HCT116 (cell line): ENCODE measurements at regions not wholly inside any gene's neighbourhood (a gene's known extent, or its start where the extent isn't known, plus 50 kb on each side); places are given as distances from the start of the nearest gene placed in this dataset.

Source experiments
- ATAC-seq: fragments of 200-7000 bp; cut with Tn5 transposase; 2 replicates; pipeline ENCODE4 v1.9.1; 2020; ENCODE audit warnings: mild to moderate bottlenecking, moderate library complexity
- BruUV-seq: library from RNA; stranded (reverse); fragments of 400-500 nt; replicated peaks from 2 replicates; lab custom pipeline; 2021; lab: Mats Ljungman, UMichigan
- CTCF ChIA-PET: fragments of 300-600 bp; sonication (Branson Sonifier 250); formaldehyde crosslinking; loops from one replicate; lab custom pipeline; 2021; ENCODE audit warnings: antibody characterized with exemption; lab: Charles Lee
- POLR2A ChIA-PET: fragments of 300-600, 350-600 bp; sonication (Branson Sonifier 250); formaldehyde crosslinking; loops from one replicate; lab custom pipeline; 2021; ENCODE audit warnings: antibody characterized with exemption; lab: Charles Lee
- RAD21 ChIA-PET, 2 experiments: fragments of 300-600 bp; sonication (Branson Sonifier 250); formaldehyde crosslinking; loops; one replicate each; lab custom pipeline; 2023; ENCODE audit warnings: low total read pairs in 2 of 2; ENCODE audit not compliant: uncharacterized antibody in 2 of 2, unreplicated experiment in 2 of 2, low non-redundant PET in 1 of 2; lab: Charles Lee
- DNase-seq: peaks from one replicate; pipeline ENCODE4 v3.0.0-alpha.2; 2010; ENCODE audit warnings: low read depth, low spot score
- H2AFZ ChIP-seq: fragments of 200-600 bp; shearing (Covaris generic), sonication (generic); 2 replicates; pipeline ENCODE4 v1.6.1; 2017; ENCODE audit warnings: low read depth, mixed run types, mixed read lengths, antibody characterized with exemption, low read length; ENCODE audit not compliant: poor library complexity, severe bottlenecking
- H3K27ac ChIP-seq: 2 replicates; pipeline ENCODE4 v1.5.1; 2012; ENCODE audit warnings: low read depth, low read length
- H3K27me3 ChIP-seq: fragments of 200-600 bp; sonication (generic); 2 replicates; pipeline ENCODE4 v1.6.1; 2016; ENCODE audit warnings: mixed run types, low read length, mixed read lengths; ENCODE audit not compliant: insufficient read depth
- H3K36me3 ChIP-seq, 2 experiments: fragments of 200-500 bp in 1 of 2; fragments of 200-600 bp in 1 of 2; sonication (Bioruptor generic) in 1 of 2; sonication (generic) in 1 of 2; 2 replicates each; pipeline versions ENCODE4 v1.5.1 to v1.6.1; 2014 to 2016; ENCODE audit warnings: low read length in 2 of 2, inconsistent platforms in 1 of 2, mixed read lengths in 1 of 2, mixed run types in 1 of 2; ENCODE audit not compliant: insufficient read depth in 2 of 2, control insufficient read depth in 1 of 2
- H3K4me1 ChIP-seq, 2 experiments: fragments of 200-600 bp in 1 of 2; sonication (generic) in 1 of 2; 2 replicates each; pipeline versions ENCODE4 v1.5.1 to v1.6.1; 2012 to 2017; ENCODE audit warnings: low read length in 2 of 2, inconsistent platforms in 1 of 2, mild to moderate bottlenecking in 1 of 2, mixed read lengths in 1 of 2, mixed run types in 1 of 2, moderate library complexity in 1 of 2; ENCODE audit not compliant: insufficient read depth in 2 of 2, control insufficient read depth in 1 of 2
- H3K4me2 ChIP-seq: fragments of 200-600 bp; sonication (generic); 2 replicates; pipeline ENCODE4 v1.6.1; 2017; ENCODE audit warnings: mixed run types, low read length, mixed read lengths
- H3K4me3 ChIP-seq, 2 experiments: fragments of 200-600 bp in 1 of 2; sonication (generic) in 1 of 2; replicated peaks in 1 of 2; 2 replicates each; pipeline ENCODE4 v1.5.1; 2011 to 2016; ENCODE audit warnings: low read length in 2 of 2, control low read depth in 1 of 2, low read depth in 1 of 2, mild to moderate bottlenecking in 1 of 2, mixed read lengths in 1 of 2, mixed run types in 1 of 2
- H3K79me2 ChIP-seq: fragments of 200-600 bp; sonication (generic); 2 replicates; pipeline ENCODE4 v1.6.1; 2017; ENCODE audit warnings: mild to moderate bottlenecking, mixed run types, low read length, moderate library complexity, mixed read lengths; ENCODE audit not compliant: insufficient read depth
- H3K9ac ChIP-seq: fragments of 200-600 bp; sonication (generic); 2 replicates; pipeline ENCODE4 v1.6.1; 2016; ENCODE audit warnings: low read length, mixed read lengths
- H3K9me2 ChIP-seq: fragments of 200-600 bp; sonication (generic), shearing (Covaris generic); 2 replicates; pipeline ENCODE4 v1.6.1; 2017; ENCODE audit warnings: mixed run types, mild to moderate bottlenecking, moderate library complexity; ENCODE audit not compliant: insufficient read depth
- H3K9me3 ChIP-seq, 2 experiments: fragments of 200-500 bp in 1 of 2; fragments of 200-600 bp in 1 of 2; sonication (Bioruptor generic) in 1 of 2; sonication (generic) in 1 of 2; 2 replicates each; pipeline ENCODE4 v1.6.1; 2014 to 2017; ENCODE audit warnings: low read length in 2 of 2, mixed read lengths in 2 of 2, inconsistent platforms in 1 of 2, low read depth in 1 of 2, mild to moderate bottlenecking in 1 of 2, mixed run types in 1 of 2, moderate library complexity in 1 of 2; ENCODE audit not compliant: control insufficient read depth in 1 of 2, insufficient read depth in 1 of 2
- H4K20me1 ChIP-seq: fragments of 200-600 bp; sonication (generic), shearing (Covaris generic); 2 replicates; pipeline ENCODE4 v1.6.1; 2017; ENCODE audit warnings: mixed run types, mild to moderate bottlenecking, moderate library complexity; ENCODE audit not compliant: insufficient read depth
- ATF3 ChIP-seq: IDR thresholded peaks from 2 replicates; pipeline ENCODE4 v1.6.1; 2012
- CTCF ChIP-seq, 3 experiments: fragments of 200-600 bp in 1 of 3; sonication (generic) in 1 of 3; IDR thresholded peaks in 2 of 3; conservative IDR thresholded peaks in 1 of 3; 2 replicates each; pipeline ENCODE4 v1.5.1; 2012 to 2017; ENCODE audit warnings: low read depth in 2 of 3, low read length in 2 of 3, antibody characterized with exemption in 1 of 3, borderline replicate concordance in 1 of 3, control low read depth in 1 of 3, mild to moderate bottlenecking in 1 of 3, mixed read lengths in 1 of 3, mixed run types in 1 of 3, moderate library complexity in 1 of 3; ENCODE audit not compliant: insufficient read depth in 1 of 3
- EGR1 ChIP-seq: IDR thresholded peaks from 2 replicates; pipeline ENCODE4 v1.6.1; 2012; ENCODE audit warnings: low read depth
- ELF1 ChIP-seq: IDR thresholded peaks from 2 replicates; pipeline ENCODE4 v1.6.1; 2012; ENCODE audit warnings: low read depth, borderline replicate concordance
- EZH2 ChIP-seq: fragments of 200-600 bp; sonication (generic); IDR thresholded peaks from 2 replicates; pipeline ENCODE4 v1.6.1; 2017; ENCODE audit warnings: antibody characterized with exemption, mixed run types
- EZH2phosphoT487 ChIP-seq: fragments of 200-600 bp; IDR thresholded peaks from 2 replicates; pipeline ENCODE4 v1.6.1; 2018; ENCODE audit warnings: antibody characterized with exemption, borderline replicate concordance
- FOSL1 ChIP-seq: IDR thresholded peaks from 2 replicates; pipeline ENCODE4 v1.6.1; 2012; ENCODE audit warnings: low read depth
- MAX ChIP-seq: IDR thresholded peaks from 2 replicates; pipeline ENCODE4 v1.6.1; 2012
- POLR2AphosphoS5 ChIP-seq: IDR thresholded peaks from 2 replicates; pipeline ENCODE4 v1.6.1; 2011; ENCODE audit warnings: mild to moderate bottlenecking, low read depth, low read length, moderate library complexity
- RAD21 ChIP-seq: IDR thresholded peaks from 2 replicates; pipeline ENCODE4 v1.6.1; 2012; ENCODE audit warnings: low read depth, mild to moderate bottlenecking
- REST ChIP-seq: IDR thresholded peaks from 2 replicates; pipeline ENCODE4 v1.6.1; 2012; ENCODE audit warnings: low read depth
- SIN3A ChIP-seq: IDR thresholded peaks from 2 replicates; pipeline ENCODE4 v1.6.1; 2012; ENCODE audit warnings: low read depth
- SRF ChIP-seq: IDR thresholded peaks from 2 replicates; pipeline ENCODE4 v1.6.1; 2012; ENCODE audit warnings: low read depth
- TCF7L2 ChIP-seq: IDR thresholded peaks from 2 replicates; pipeline ENCODE4 v1.7.0; 2011; ENCODE audit warnings: borderline replicate concordance, inconsistent platforms; ENCODE audit not compliant: insufficient read depth, insufficient read length; ENCODE audit errors: extremely low read depth
- ZNF274 ChIP-seq: fragments of 200-500 bp; sonication (Bioruptor generic); IDR thresholded peaks from 2 replicates; pipeline ENCODE4 v1.6.1; 2014; ENCODE audit warnings: mild to moderate bottlenecking, low read depth, low read length, inconsistent platforms
- intact Hi-C: fragments of 100-400 bp; cut with micrococcal nuclease; formaldehyde crosslinking; loops from 2 replicates; pipeline ENCODE4 v1.10.0; 2022

GRCh38 chr21:16353764-16354163, 624.0 kb downstream of the USP25 start:
- H3K27ac ChIP-seq: no peak overlapping the region
- H3K4me3 ChIP-seq: no peak overlapping the region
- no peak for DNase-seq
- TF ChIP-seq ATF3: no peak
- TF ChIP-seq EZH2phosphoT487: no peak
- no peak for TF ChIP-seq REST
- TF ChIP-seq ELF1: no peak
- TF ChIP-seq EZH2: no peak
- no peak for TF ChIP-seq SIN3A
- no peak for TF ChIP-seq RAD21
- TF ChIP-seq EGR1: no peak
- TF ChIP-seq POLR2AphosphoS5: no peak
- no peak for TF ChIP-seq SRF
- no peak for TF ChIP-seq CTCF (IDR thresholded peaks at IDR 0.05 in 2 of 3, conservative IDR thresholded peaks at IDR 0.05 in 1 of 3; ENCODE audit: borderline replicate concordance in 1 of 3, insufficient read depth in 1 of 3, low read depth in 2 of 3, low read length in 2 of 3)
- TF ChIP-seq MAX: no peak
- TF ChIP-seq FOSL1: no peak
- no peak for TF ChIP-seq TCF7L2
- TF ChIP-seq ZNF274: no peak
- POLR2A ChIA-PET: no interaction called here
- CTCF ChIA-PET: no interaction called here
- no peaks in the 10 kb centered on the region for H3K27me3 ChIP-seq
- no peak overlapping the region for H3K9ac ChIP-seq
- H3K4me2 ChIP-seq: no peak overlapping the region
- ATAC-seq: no peak
- no peaks in the 10 kb centered on the region for H3K79me2 ChIP-seq
- peaks cover 16 to 21% of the 10 kb centered on the region in 2 experiments; a peak in 2 of 4 replicates for H3K9me3 ChIP-seq
- H2AFZ ChIP-seq: no peak overlapping the region
- BruUV-seq: no TSS peak
- H3K4me1 ChIP-seq: no peaks in the 10 kb centered on the region
- intact Hi-C loops: no loop called here
- H3K9me2 ChIP-seq: no peaks in the 10 kb centered on the region
- RAD21 ChIA-PET: no interaction called here
- H3K36me3 ChIP-seq: no peaks in the 10 kb centered on the region
- no peaks in the 10 kb centered on the region for H4K20me1 ChIP-seq
